GM19455 (cell line): ENCODE measurements at regions not wholly inside any gene's neighbourhood (a gene's known extent, or its start where the extent isn't known, plus 50 kb on each side); places are given as distances from the start of the nearest gene placed in this dataset.
A peak's percentile ranks its signal among the peaks of the same experiment; 100 is the strongest.
"Not testable (repeated sequence)": the region's sequence is repeated elsewhere in the genome, so short reads cannot be mapped to it uniquely, and the experiment has no call there.

Experiments
- ATAC-seq: cut with Tn5 transposase; IDR thresholded peaks from one replicate; pipeline ENCODE4 v1.9.1; 2021; ENCODE audit not compliant: unreplicated experiment

DNA sequence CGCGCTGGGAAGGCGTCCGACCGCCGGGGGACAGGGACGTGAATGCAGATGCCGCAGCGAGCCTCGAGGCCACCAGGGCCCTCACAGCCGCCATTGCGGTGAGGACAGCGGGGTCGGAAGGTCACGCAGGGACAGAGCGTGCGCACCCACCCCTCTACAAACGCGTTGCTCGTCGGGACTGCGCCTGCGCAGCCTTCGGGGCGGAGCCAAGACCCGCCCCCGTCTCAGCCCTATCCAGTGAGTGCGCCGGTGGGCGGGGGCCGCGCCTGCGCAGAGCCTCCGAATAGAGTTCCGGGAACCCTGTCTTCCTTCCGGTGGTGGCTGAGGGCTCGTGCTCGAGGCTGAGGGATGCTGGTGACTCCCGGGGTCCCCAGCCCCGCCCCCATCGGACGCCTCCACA is 5393.1 kb upstream of the TPTE start:
- peak; percentile 83 for ATAC-seq

DNA sequence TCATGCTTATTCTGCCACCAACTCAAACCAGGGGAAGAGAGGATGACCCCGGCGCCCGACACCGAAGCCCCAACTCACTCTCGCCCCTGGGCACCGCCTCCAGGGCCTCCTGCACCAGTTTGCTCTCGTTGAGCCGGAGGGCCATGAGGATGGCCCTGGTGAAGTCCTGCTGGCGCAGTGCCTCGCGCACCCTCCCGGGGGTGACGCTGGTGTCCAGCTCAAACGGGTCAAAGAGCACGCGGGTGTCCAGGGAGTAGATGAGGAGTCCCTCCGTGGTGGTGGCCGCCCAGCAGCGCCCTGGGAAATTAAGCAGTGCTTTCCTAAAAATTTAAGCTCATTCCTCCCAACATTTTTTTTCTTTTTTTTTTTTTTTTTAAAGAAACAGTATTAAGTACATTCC is 5387.6 kb upstream of the TPTE start:
- ATAC-seq = not testable (repeated sequence)

GRCh38 chr21:5136406-5136805 is 5385.0 kb upstream of the TPTE start:
- ATAC-seq = not testable (repeated sequence)

- not testable (repeated sequence) for ATAC-seq
Measured at GRCh38 chr21:5137006-5137405, 5384.4 kb upstream of the TPTE start.

- not testable (repeated sequence) for ATAC-seq
Measured at GRCh38 chr21:5138687-5139086, 5382.7 kb upstream of the TPTE start.

- ATAC-seq = not testable (repeated sequence)
Measured at GRCh38 chr21:5139528-5139927, 5381.9 kb upstream of the TPTE start.

GRCh38 chr21:5143011-5143410 is 5378.4 kb upstream of the TPTE start:
- not testable (repeated sequence) for ATAC-seq

DNA sequence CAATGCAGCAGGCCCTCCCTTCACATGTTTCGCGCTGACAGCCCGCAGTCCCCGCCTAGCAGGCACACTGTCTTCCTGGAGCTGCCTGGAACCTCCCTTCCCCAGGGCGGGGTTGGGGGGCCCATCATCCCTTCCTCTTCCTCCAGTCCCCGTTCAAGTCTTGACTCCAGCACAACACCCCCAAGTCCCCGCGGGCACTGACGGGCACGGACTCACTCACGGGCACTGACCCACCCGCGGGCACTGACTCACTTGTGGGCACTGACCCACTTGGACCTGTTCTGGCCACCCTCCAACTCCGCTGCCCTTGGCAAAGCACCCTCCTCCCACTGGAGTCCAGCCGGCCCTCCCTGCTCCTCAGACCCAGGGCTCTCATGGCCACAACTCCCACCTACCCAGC is 5376.7 kb upstream of the TPTE start:
- ATAC-seq = not testable (repeated sequence)

- ATAC-seq = not testable (repeated sequence)
Measured at GRCh38 chr21:5147685-5148084, 5373.7 kb upstream of the TPTE start.

DNA sequence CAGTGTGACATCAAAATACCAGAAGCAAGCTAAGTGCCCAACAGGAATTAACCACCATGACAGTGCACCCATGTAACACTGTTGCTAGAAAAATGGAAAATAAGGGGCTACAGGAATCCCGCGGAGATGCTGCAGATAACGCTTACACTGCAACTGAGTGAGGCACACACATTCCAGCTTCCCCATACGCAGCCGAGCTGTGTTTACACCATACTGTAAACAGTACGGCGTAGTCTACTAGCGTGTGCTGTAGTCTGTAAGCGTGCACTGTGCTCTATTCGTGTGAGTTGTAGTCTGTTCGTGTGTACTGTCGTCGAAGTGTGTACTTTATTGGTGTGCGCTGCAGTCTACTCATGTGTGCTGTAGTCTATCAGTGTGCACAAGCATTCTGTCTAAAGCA is 5372.2 kb upstream of the TPTE start:
- ATAC-seq = not testable (repeated sequence)

DNA sequence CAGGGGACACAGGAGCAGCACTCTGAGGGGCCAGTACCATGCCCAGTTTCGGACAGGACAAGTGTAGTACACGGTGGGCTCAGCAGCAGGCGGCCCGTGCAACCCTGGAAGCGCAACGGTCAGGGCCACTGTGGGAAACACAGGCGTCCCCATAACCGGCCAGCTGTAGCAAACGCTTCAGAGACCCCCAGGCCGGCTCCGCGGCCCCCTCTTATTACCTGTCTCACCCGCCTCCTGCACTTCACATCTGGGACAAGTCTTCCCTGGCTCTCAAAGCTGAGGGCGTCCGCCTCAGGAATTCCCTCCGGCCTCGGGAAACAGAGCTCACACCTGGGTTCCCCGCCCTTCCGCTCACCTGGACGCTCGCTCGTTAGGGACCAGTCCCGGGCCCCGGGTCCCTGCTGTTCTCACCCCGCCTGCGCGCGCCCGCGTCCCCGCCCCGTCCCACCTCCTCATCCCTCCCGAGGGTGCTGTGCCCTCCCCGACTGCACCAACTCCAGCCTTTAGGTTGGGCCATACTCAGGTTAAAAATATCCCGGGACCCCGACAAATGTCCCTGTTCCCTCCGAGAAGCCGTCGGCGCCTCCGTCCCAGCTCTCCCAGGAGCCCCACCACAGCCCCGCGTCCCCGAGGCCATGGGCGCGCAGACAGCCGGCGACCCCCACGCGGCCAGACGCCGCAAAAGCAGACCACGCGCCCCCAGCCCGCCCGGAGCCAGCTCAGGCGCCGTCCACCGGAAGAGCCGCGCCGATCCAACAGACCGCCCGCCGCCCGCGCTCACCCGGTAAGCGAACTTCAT is 5367.3 kb upstream of the TPTE start:
- not testable (repeated sequence) for ATAC-seq

DNA sequence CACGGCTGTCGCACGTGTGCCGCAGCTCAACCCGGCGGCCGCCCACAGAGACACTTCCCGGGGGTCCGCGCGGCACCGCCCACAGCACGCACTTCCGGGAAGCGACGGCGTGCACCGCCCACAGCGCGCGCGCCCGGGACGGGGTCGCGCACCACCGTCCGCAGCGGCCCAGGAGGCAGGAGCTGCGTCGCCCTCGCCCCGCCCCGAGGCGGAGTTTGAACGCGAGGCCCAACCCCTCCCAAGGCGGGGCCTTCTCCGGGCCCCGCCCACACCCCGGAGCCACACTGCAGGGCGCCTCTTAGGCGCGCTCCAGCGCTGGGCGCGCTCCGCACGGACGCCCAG is 5366.8 kb upstream of the TPTE start:
- peak; percentile 95 for ATAC-seq

GRCh38 chr21:5162693-5163574 is 5358.4 kb upstream of the TPTE start:
- not testable (repeated sequence) for ATAC-seq

GRCh38 chr21:5165829-5166228 is 5355.6 kb upstream of the TPTE start:
- ATAC-seq = not testable (repeated sequence)
